ENCODE measurements at regions not wholly inside any gene's neighbourhood (a gene's known extent, or its start where the extent isn't known, plus 50 kb on each side); places are given as distances from the start of the nearest gene placed in this dataset.

- DNase-seq (ENCODE audit: low spot score) = no peak
Observed at GRCh38 chr13:44022196-44022595, 142.5 kb downstream of the LACC1 start.

GRCh38 chr13:44024167-44024845, 144.6 kb downstream of the LACC1 start:
- no peak for DNase-seq (ENCODE audit: low spot score)

- DNase-seq (ENCODE audit: low spot score) = no peak
Observed at GRCh38 chr13:44024846-44025195, 145.1 kb downstream of the LACC1 start.

- DNase-seq (ENCODE audit: low spot score) = no peak
Observed at GRCh38 chr13:44026194-44026593, 146.5 kb downstream of the LACC1 start.

GRCh38 chr13:44028734-44029133, 149.0 kb downstream of the LACC1 start:
- DNase-seq (ENCODE audit: low spot score) = no peak

DNA sequence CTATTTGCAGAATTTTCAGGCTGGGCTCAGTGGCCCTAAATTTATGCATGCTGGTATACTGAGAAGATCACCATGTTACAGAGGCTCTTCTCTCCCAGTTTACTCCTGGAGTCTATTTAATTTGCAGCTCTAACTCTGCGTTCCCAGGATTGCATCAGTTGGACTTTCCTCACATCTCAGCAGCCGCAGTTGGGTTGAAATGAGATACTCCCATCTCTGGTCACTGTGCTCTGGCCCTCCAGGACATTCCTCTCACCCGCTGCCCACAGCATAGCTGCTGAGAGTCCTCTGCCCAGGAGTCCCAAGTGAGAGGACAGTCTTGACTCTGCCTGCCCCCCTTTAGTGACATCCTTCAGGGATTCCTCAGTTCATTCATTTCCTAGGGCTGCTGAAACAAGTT, 150.9 kb downstream of the LACC1 start:
- DNase-seq (ENCODE audit: low spot score) = no peak

GRCh38 chr13:44031555-44031954, 151.9 kb downstream of the LACC1 start:
- DNase-seq (ENCODE audit: low spot score) = no peak

- DNase-seq (ENCODE audit: low spot score) = no peak
Observed at GRCh38 chr13:44032802-44033201, 153.1 kb downstream of the LACC1 start.

DNA sequence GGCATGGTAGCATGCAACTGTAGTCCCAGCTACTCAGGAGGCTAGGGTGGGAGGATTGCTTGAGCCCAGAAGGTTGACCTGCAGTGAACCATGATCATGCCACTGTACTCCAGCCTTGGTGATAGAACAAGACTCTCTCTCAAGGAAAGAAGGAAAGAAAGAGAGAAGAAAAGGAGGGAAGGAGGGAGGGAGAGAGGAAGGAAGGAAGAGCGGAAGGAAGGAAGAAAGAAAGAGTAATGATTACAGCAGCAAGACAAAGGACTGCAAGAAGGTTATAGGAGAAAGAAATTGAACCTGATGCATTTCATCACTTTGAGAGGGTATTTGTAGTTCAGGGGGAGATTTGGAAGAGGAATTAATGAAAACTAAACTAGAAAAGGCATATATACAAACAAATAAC, 155.7 kb downstream of the LACC1 start:
- DNase-seq (ENCODE audit: low spot score) = no peak

GRCh38 chr13:44040070-44040817, 160.5 kb downstream of the LACC1 start:
- no peak for DNase-seq (ENCODE audit: low spot score)

DNA sequence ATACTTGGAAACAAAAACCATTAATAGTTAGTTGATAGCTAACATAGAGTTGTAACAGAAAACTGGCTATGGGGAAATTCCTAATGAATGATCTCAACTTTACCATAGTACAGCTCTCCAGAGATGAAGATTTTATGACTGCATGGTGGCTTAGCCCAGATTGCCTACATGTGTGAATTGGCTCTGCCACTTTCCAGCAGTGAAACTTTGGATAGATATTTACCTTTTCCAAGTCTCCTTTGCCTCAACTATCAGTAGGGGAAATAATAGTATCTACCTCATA, 161.1 kb downstream of the LACC1 start:
- no peak for DNase-seq (ENCODE audit: low spot score)

DNA sequence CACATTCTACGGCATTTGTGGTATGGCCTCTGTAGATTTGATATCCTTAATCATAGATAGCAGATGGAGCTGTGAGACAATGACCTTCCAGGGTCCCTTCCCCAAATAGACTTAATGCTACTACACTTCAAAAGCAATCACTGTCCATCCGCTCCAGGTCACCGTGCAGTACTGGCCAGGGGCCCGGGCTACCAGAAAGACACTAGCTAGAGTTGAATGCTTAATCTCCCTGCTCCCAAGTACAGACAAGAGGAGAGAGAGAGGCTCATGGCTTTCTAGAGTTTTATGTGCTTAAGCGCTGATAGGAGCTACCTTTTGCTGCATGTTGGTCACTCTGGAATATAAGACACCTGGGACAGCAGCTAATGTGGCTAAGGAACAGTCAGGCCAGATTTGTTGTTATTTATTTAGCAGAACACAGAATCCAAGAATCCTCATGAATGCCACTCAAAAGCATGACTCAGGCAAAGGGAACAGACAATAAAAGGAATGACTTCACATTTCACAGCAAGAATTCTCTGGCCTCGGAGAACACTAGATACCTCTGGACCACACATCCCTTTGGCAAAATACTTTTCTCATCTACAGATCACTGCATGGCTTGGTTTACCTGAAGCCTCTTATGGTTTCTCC, 165.0 kb downstream of the LACC1 start:
- DNase-seq (ENCODE audit: low spot score) = no peak

GRCh38 chr13:44045180-44045562, 165.5 kb downstream of the LACC1 start:
- peak; percentile 32 for DNase-seq (ENCODE audit: low spot score)

DNA sequence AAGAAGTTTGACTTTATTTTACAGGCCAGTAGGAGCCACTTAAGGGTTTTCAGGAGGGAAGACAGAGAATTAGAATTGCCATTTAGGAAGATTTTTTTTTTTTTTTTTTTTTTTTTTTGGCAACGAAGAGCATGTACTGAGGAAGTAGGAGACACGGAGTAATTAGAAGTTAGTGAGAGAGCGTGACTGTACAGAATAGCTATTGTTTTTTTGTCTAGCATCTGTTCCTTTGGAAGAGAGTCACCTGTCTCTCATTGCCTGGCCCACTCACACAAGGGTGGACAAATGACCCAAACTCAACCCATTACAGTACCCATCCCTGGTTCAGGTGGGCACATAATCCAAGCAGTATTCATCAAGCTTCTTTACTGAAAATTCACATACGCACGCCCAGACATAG, 166.7 kb downstream of the LACC1 start:
- no peak for DNase-seq (ENCODE audit: low spot score)

DNA sequence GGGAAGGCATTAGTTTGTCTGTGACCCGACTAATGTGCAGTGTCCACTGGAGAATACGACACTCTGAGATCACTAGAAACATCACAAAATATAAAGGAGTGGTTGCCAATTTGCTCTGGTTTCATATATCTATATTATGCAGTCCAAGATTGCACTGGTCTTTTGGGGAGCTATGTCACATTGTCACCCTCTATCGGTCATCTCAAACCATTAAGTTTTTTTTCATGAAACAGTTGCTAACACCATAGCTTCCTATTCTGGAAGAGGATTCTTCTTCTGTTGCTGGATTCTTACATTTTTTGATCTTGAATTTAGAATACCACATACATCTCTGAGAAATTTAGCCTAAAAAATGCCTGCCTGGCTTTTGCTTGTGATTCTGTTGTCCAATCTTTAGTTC, 168.6 kb downstream of the LACC1 start:
- no peak for DNase-seq (ENCODE audit: low spot score)

DNA sequence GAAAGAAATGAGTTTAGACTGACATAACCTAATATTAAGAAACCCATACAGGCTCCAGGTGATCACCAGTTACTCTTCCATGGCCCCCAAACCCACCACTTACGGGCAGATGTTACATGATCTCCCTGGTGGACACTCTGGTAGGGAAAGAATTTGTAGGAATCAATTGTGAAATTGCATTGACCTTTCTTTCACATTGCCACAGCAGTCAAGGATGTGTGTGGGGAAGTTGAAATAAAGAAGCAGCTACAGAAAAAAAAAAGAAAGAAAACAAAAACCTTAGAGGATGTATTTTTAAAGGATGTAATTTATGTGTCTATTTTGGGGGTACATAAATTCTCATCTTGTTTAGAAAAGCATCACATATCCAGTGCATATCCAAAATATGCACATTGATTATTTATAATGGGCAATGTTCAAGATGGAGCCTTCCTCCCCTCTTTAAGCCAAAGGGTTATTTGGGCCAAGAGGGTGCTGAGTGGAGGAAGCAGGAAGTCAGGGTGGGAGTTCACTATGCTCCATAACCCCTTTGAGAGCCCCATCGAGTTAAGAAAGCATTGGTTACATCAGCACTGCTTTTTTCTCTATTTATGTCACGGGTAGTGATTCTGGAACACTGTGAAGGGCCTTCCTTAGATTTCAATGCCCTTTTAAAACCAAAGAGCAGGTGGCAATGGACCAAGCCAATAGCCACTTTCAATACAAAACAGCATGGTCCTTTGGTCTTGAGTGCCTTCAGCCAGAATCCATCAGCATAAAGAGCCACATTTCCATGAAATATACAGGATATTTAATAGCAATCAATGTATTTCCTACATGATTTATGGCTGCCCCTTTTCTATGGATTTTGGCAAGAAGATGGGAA, 169.6 kb downstream of the LACC1 start:
- no peak for DNase-seq (ENCODE audit: low spot score)

DNA sequence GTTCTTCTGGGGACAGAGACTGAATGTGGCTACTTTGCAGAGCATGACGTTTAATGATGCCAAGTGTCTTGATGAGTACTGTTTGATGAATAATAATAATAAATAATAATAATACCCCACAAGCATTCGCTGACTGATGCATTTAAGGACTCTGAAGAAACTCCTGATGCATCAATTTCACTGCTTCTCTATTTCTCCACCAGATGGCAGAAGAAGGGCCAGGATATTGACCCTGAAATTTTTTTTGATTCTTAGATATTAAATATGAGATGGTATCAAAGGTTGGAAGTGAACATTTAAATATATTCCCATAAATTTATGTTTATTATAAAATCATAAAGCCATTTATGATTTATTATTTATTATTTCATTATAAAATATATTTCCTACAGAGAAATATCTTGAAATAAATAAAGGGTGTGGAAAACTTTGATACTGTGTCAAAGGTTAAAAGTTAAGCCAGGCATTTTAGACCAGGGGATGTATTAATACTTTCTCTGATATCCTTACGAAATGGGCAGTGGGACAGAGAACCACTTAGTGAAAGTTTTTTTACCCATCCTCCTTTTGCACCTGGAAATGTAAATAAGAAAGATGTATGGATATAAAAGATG, 170.9 kb downstream of the LACC1 start:
- peak; percentile 45 for DNase-seq (ENCODE audit: low spot score)

- DNase-seq (ENCODE audit: low spot score) = no peak
Observed at GRCh38 chr13:44051405-44051804, 171.7 kb downstream of the LACC1 start.

DNA sequence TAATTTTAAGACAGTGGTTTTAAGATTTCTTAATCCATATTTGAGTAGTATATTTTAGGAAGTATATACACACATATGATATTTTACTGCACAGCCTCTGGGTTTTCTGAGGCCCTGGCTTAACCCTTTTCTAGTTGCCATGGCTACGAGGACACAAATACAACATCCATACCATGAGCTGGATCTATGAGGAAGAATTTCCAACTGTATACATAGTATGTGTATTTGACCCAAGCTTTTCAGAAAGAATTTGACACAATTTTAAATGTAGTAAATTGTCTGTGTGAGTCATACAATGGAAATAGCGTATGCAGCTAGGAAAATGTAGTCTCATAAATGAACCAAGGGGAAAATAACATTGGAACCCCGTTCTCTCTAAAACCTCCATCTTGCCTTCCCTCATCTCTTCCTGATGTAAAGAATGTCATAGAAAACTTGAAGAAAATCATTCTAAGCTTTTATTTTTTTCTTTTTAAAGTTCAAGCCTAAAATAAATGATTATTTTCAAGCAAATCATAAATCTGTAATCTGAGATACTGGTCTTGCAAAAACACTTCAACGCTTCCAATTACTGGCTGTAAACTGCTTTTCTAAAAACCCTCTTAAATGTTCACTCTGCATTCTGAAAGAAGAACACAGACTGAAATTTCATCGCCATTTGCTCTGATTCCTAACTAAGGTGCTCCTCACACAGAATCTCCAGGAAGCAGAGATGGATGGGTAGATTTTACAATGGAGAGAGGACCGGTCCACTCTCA, 172.4 kb downstream of the LACC1 start:
- DNase-seq (ENCODE audit: low spot score) = no peak

GRCh38 chr13:44052780-44053184, 173.1 kb downstream of the LACC1 start:
- DNase-seq (ENCODE audit: low spot score) = no peak

DNA sequence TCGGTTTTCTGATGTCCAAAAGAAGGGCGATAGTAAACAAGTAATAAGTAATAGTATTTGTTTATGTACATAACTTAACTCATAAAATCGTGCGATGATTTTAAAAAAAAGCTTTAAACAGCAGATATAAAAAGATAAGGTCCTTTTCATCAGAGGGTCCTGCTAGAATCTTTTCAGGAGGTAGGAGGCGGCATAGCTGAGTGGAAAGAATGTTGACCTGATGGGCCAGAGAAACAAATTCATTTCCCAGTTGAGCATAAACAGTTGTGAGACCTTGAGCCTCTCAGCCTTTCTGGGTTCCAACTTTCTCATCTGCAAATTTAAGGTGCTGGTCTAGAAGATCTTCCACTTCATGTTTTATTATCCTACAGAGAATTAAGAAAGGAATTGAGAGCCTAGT, 173.5 kb downstream of the LACC1 start:
- DNase-seq (ENCODE audit: low spot score) = no peak

- no peak for DNase-seq (ENCODE audit: low spot score)
Observed at GRCh38 chr13:44054525-44054924, 174.8 kb downstream of the LACC1 start.
